ACC112 (cell line): ENCODE measurements at regions not wholly inside any gene's neighbourhood (a gene's known extent, or its start where the extent isn't known, plus 50 kb on each side); places are given as distances from the start of the nearest gene placed in this dataset.
"Not testable (repeated sequence)": the region's sequence is repeated elsewhere in the genome, so short reads cannot be mapped to it uniquely, and the experiment has no call there.

Experiments
- H2AFZ ChIP-seq: fragments of 200-600 bp; sonication (generic); one replicate; pipeline ENCODE4 v1.6.0; 2017; ENCODE audit warnings: antibody characterized with exemption, low read length; ENCODE audit not compliant: unreplicated experiment
- H3K27ac ChIP-seq: fragments of 200-600 bp; sonication (generic); 2 replicates; pipeline ENCODE4 v1.5.1; 2014; ENCODE audit warnings: low read depth, mild to moderate bottlenecking, antibody characterized with exemption, low read length, moderate library complexity
- H3K27me3 ChIP-seq: fragments of 200-600 bp; sonication (generic); 2 replicates; pipeline ENCODE4 v1.6.1; 2014; ENCODE audit warnings: mild to moderate bottlenecking, antibody characterized with exemption, low read length, moderate library complexity, mixed read lengths; ENCODE audit not compliant: insufficient read depth
- H3K36me3 ChIP-seq: fragments of 200-600 bp; sonication (generic); 2 replicates; pipeline ENCODE4 v1.6.1; 2016; ENCODE audit warnings: mild to moderate bottlenecking, antibody characterized with exemption, low read length, moderate library complexity, mixed read lengths; ENCODE audit not compliant: insufficient read depth
- H3K4me1 ChIP-seq: fragments of 200-600 bp; sonication (generic); one replicate; pipeline ENCODE4 v1.6.1; 2016; ENCODE audit warnings: low read length, mixed read lengths; ENCODE audit not compliant: insufficient read depth, unreplicated experiment, control insufficient read depth
- H3K4me3 ChIP-seq: fragments of 200-600 bp; sonication (generic); 2 replicates; pipeline ENCODE4 v1.5.1; 2014; ENCODE audit warnings: mild to moderate bottlenecking, low read depth, low read length
- H3K79me2 ChIP-seq: fragments of 200-600 bp; sonication (generic); one replicate; pipeline ENCODE4 v1.6.0; 2016; ENCODE audit warnings: low read length; ENCODE audit not compliant: control insufficient read depth, unreplicated experiment, insufficient read depth

GRCh38 chr1:195159795-195160194 is 1448.4 kb downstream of the KCNT2 start:
- not testable (repeated sequence) for H3K36me3 ChIP-seq, H3K79me2 ChIP-seq, H3K27ac ChIP-seq, H3K4me3 ChIP-seq, H2AFZ ChIP-seq, H3K27me3 ChIP-seq, H3K4me1 ChIP-seq

GRCh38 chr1:195158091-195158490 is 1450.1 kb downstream of the KCNT2 start:
- H3K27me3 ChIP-seq = no peaks in the 10 kb centered on the region
- H2AFZ ChIP-seq = no peak overlapping the region
- H3K27ac ChIP-seq = no peak overlapping the region
- no peaks in the 10 kb centered on the region for H3K79me2 ChIP-seq
- H3K36me3 ChIP-seq = no peaks in the 10 kb centered on the region
- no peak overlapping the region for H3K4me3 ChIP-seq
- no peaks in the 10 kb centered on the region for H3K4me1 ChIP-seq

GRCh38 chr1:195153107-195153506 is 1455.1 kb downstream of the KCNT2 start:
- H3K4me1 ChIP-seq = no peaks in the 10 kb centered on the region

GRCh38 chr1:195150768-195151167 is 1457.5 kb downstream of the KCNT2 start:
- no peaks in the 10 kb centered on the region for H3K36me3 ChIP-seq
- H3K4me1 ChIP-seq = no peaks in the 10 kb centered on the region
- no peak overlapping the region for H3K4me3 ChIP-seq
- no peaks in the 10 kb centered on the region for H3K79me2 ChIP-seq
- no peak overlapping the region for H2AFZ ChIP-seq
- no peak overlapping the region for H3K27ac ChIP-seq
- H3K27me3 ChIP-seq = no peaks in the 10 kb centered on the region

More at GRCh38 chr1:195153107-195153506, 1455.1 kb downstream of the KCNT2 start:
- Histone ChIP-seq H2AFZ (no peak overlapping the region), H3K27me3 (no peaks in the 10 kb centered on the region), H3K36me3 (no peaks in the 10 kb centered on the region), H3K4me3 (no peak overlapping the region), H3K79me2 (no peaks in the 10 kb centered on the region), H3K27ac (no peak overlapping the region)

- no peak overlapping the region for H3K4me3 ChIP-seq
- no peaks in the 10 kb centered on the region for H3K27me3 ChIP-seq
- no peaks in the 10 kb centered on the region for H3K79me2 ChIP-seq
- no peak overlapping the region for H2AFZ ChIP-seq
- H3K36me3 ChIP-seq = no peaks in the 10 kb centered on the region
- no peaks in the 10 kb centered on the region for H3K4me1 ChIP-seq
- no peak overlapping the region for H3K27ac ChIP-seq
These were observed 1466.9 kb downstream of the KCNT2 start for GRCh38 chr1:195141294-195141693.

GRCh38 chr1:195130598-195130997 is 1477.6 kb downstream of the KCNT2 start:
- H3K36me3 ChIP-seq = no peaks in the 10 kb centered on the region
- H3K27me3 ChIP-seq = no peaks in the 10 kb centered on the region
- no peak overlapping the region for H2AFZ ChIP-seq
- H3K27ac ChIP-seq = no peak overlapping the region
- no peaks in the 10 kb centered on the region for H3K4me1 ChIP-seq
- no peak overlapping the region for H3K4me3 ChIP-seq
- no peaks in the 10 kb centered on the region for H3K79me2 ChIP-seq

GRCh38 chr1:195122497-195122896 is 1485.7 kb downstream of the KCNT2 start:
- Histone ChIP-seq H3K27ac (no peak overlapping the region), H2AFZ (no peak overlapping the region), H3K36me3 (no peaks in the 10 kb centered on the region), H3K4me1 (no peaks in the 10 kb centered on the region), H3K79me2 (no peaks in the 10 kb centered on the region), H3K27me3 (no peaks in the 10 kb centered on the region), H3K4me3 (no peak overlapping the region)

GRCh38 chr1:195113471-195113870 is 1494.8 kb downstream of the KCNT2 start:
- no peak overlapping the region for H3K4me3 ChIP-seq
- H3K79me2 ChIP-seq = no peaks in the 10 kb centered on the region
- no peak overlapping the region for H3K27ac ChIP-seq
- H3K36me3 ChIP-seq = no peaks in the 10 kb centered on the region
- no peak overlapping the region for H2AFZ ChIP-seq
- H3K4me1 ChIP-seq = no peaks in the 10 kb centered on the region
- H3K27me3 ChIP-seq = no peaks in the 10 kb centered on the region

- no peaks in the 10 kb centered on the region for H3K36me3 ChIP-seq
These were observed 1502.5 kb downstream of the KCNT2 start for GRCh38 chr1:195105773-195106172.

GRCh38 chr1:195105281-195105680 is 1503.0 kb downstream of the KCNT2 start:
- Histone ChIP-seq H3K27ac (no peak overlapping the region), H3K36me3 (no peaks in the 10 kb centered on the region), H3K4me3 (no peak overlapping the region), H2AFZ (no peak overlapping the region), H3K79me2 (no peaks in the 10 kb centered on the region), H3K27me3 (no peaks in the 10 kb centered on the region), H3K4me1 (no peaks in the 10 kb centered on the region)

More at GRCh38 chr1:195105773-195106172, 1502.5 kb downstream of the KCNT2 start:
- H3K27ac ChIP-seq = no peak overlapping the region
- H2AFZ ChIP-seq = no peak overlapping the region
- H3K4me1 ChIP-seq = no peaks in the 10 kb centered on the region
- H3K4me3 ChIP-seq = no peak overlapping the region
- H3K79me2 ChIP-seq = no peaks in the 10 kb centered on the region
- H3K27me3 ChIP-seq = no peaks in the 10 kb centered on the region

- Histone ChIP-seq H3K79me2 (no peaks in the 10 kb centered on the region), H2AFZ (no peak overlapping the region), H3K27me3 (no peaks in the 10 kb centered on the region), H3K4me1 (no peaks in the 10 kb centered on the region), H3K4me3 (no peak overlapping the region), H3K36me3 (no peaks in the 10 kb centered on the region), H3K27ac (no peak overlapping the region)
These were observed 1510.9 kb downstream of the KCNT2 start for GRCh38 chr1:195097316-195097715.
